GM18502 (cell line): ENCODE measurements at regions not wholly inside any gene's neighbourhood (a gene's known extent, or its start where the extent isn't known, plus 50 kb on each side); places are given as distances from the start of the nearest gene placed in this dataset.

ENCODE experiments used
- ATAC-seq: cut with Tn5 transposase; IDR thresholded peaks from one replicate; pipeline ENCODE4 v1.9.1; 2021; ENCODE audit warnings: mild to moderate bottlenecking; ENCODE audit not compliant: unreplicated experiment, poor library complexity

DNA sequence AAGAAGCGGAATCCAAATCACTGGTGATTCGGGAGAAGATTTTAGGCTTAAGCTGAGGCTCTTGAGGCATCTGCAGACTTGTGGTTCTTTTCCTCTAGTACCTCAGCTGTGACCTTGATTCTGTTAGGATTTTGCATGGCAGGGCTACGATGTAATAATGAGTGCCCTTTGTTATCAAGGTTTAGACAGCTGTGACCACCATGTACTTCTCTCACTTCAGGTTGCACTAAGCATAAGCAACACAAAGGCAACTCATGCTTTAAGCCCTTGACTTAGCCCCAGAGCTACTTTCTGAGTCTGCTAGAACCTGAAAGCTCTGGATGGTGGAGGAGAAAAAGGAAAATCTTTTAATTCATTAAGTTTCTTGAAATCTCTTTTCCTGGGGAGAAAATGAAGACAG, 1052.3 kb upstream of the PHF14 start:
- no peak for ATAC-seq

GRCh38 chr7:9937944-9938631, 1035.6 kb upstream of the PHF14 start:
- ATAC-seq, result no peak

- no peak for ATAC-seq
These were observed 1034.5 kb upstream of the PHF14 start for GRCh38 chr7:9939176-9939575.

DNA sequence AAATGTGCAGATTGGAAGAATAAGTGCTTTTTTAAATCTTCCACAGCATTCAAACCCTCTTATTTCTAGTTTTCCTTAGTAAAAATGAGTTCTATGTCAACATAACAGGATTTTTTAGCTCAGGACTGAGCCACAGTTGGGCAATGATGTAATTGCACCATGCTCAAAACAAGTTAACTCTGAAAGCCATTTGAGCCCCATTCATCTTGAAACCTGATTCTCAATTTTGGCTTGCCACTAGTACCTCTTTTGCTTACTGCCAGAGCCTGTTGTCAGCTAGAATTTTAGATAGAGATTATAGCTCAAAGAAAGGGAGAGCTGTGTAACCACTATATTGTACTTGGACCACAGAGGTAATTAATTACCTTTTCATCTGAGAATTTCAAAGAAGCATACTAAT, 1028.5 kb upstream of the PHF14 start:
- no peak for ATAC-seq

DNA sequence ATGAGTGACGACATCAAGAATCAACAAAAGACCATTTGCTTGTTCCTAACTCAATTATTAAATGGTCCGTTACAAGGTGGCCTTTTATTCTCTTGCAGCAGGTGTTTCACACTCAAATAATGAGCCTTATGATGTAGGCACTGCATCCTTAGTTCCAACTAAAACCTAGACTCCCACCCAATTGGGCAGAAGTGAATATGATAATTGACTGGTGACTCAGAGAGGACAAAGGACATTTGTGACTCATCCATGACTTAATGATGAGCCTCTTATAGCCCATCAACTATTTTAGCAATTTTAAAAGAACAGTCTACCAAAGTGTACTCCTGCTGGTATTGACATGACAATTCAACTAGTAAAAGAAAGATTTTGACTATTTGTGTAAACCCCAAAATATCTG, 1027.8 kb upstream of the PHF14 start:
- ATAC-seq, result no peak

DNA sequence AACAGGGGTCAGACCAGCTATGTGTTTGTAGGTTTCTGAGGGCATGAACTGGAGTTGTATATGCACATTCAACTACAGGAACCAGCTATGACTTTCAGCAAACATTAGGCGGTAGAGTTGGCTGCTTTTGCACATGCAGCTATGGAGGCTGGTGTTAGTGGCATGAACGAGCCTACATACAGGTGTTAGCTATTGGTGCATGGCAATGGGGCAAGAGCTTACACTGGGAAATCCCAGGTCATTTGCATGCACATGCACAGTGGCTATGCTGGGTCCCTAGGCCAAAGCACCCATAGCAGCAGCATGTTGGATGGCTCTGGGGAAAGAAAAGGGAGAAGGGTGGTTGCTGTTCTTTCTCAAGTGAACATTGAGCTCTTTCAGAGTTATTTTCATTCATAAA, 1018.5 kb upstream of the PHF14 start:
- no peak for ATAC-seq

DNA sequence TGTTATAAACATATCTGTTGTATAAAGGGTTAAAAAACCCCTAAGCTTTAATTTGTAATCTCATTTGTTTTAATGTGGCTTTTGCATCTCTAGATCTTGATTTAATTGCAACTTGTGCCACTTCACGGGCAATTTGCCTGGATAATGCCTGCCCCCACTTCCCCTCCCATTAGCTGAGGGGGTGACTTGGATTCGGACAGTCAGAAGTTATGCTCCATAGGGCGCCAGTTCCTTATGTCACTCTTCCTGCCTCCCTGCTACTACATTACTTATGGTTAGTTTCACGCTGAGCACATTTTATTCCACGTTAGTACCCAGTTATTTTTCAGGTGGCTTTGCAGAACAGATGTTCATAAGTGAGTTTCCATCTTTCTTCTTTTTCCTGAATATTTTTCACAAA, 1015.2 kb upstream of the PHF14 start:
- no peak for ATAC-seq

GRCh38 chr7:9960460-9960859, 1013.2 kb upstream of the PHF14 start:
- no peak for ATAC-seq

GRCh38 chr7:9961161-9961922, 1012.3 kb upstream of the PHF14 start:
- ATAC-seq, result no peak

DNA sequence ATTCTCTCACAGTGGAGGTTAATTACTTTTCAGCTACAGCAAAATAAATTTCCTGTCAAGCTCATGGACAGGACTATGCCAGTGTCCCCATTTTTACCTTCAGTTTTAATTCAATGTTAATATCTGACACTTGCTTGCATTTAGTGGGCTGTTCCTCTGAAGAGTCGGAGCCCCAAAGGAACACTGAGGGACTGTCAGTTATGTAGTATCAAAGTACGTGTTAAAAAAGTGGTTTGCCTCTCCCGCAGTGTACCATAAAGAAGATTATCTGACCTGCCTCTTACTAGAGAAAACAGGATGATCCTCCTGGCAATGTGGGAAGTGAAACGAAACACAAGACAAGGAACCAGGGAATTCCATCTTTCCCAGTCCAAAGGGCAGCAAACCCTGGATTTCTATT, 1010.9 kb upstream of the PHF14 start:
- no peak for ATAC-seq

DNA sequence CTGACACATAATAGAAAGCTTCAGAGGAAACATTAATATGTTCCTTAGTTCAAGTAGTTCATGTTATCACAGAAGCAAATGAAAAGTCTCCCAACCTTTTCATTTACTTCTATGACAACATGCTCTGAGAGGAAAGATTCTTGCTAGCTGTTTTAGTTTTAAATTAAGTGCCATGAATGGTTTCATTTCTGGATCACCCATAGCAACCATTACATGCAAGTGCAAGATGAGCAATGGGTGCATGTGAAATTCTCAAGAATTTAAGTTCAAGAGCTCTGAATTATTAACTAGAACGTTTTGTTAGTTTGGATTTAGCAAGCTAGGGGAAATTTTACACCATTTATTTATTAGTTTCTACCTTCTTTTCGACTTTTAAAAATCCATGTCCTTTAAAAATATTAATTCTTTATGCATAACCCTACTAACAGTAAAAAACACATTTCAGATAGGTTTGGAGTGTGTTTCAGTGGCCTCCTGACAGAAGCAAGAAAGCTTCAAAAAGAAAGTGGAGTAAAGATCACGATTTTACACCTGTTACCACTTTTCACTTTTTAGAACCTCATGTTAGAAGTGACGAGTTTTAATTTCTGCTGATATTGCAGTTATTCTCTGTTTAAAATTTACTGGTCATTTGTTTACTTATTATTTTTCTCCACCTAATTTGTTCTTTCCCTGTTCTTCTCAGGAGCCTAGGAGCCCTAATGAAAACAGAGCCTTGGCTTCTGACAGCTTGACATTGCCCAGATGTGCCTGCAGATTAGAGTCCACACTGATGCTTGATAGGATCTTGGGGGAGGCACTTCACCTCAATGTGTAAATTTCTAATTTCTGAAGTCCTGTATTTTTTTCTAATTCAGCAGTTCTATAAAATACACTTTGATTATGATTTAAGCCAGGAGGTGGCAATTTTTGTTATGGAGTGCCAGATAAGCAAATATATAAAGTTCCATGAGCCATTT, 995.3 kb upstream of the PHF14 start:
- ATAC-seq, result no peak

- ATAC-seq, result no peak
These were observed 991.8 kb upstream of the PHF14 start for GRCh38 chr7:9981742-9982349.

DNA sequence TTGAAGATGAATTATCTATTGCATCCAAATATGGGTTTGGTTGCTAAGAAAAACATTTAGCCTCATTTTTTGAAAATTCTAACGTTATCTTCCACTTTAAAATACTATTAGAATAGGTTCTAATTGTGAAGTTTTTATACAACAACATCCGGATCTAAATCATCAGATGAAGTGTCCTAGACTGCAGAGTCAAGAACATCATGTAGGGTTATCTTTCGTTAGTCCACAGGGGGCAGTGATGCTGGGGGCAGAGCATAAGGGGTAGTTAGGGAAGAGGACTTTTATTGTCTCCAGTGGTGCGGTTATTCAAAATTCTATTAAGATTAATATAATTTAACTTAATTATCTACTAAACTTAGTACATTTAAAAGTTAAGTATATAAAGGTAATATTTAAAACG, 990.6 kb upstream of the PHF14 start:
- ATAC-seq, result no peak

DNA sequence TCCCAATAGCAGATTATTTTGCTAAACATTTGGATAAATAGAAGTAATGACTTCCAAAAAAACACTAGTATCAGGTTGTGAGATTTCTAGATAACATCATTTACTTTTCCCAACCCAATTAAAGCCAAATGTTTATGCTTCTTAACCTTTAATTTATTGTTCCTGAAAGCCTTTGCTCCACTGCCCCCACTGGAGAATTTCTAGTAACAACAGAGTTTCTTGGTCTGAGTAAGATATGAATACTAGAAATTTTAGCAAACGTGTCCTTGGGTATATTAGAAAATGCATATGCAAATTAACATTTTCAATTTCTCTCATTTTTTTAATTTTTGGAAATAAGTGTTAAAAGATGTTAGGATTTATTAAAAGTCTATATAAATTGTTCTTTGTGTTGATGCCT, 958.0 kb upstream of the PHF14 start:
- no peak for ATAC-seq

DNA sequence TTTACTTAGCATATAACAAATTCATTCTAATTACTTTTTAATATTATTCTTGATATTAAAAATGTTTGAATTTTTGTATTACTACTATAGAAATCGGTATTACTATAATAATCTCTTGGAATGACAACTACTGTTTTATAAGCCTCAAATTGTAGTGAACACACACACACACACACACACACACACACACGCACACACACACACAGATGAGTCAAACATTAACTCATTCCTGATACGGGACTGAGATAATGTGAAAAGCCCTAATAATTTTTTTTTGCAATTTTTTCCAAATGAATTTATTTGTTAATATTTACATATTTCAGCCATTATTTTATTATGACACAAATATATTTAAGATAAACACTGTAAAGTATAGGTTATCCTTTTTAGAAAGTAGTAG, 951.2 kb upstream of the PHF14 start:
- no peak for ATAC-seq

GRCh38 chr7:10022957-10023356, 950.7 kb upstream of the PHF14 start:
- no peak for ATAC-seq

DNA sequence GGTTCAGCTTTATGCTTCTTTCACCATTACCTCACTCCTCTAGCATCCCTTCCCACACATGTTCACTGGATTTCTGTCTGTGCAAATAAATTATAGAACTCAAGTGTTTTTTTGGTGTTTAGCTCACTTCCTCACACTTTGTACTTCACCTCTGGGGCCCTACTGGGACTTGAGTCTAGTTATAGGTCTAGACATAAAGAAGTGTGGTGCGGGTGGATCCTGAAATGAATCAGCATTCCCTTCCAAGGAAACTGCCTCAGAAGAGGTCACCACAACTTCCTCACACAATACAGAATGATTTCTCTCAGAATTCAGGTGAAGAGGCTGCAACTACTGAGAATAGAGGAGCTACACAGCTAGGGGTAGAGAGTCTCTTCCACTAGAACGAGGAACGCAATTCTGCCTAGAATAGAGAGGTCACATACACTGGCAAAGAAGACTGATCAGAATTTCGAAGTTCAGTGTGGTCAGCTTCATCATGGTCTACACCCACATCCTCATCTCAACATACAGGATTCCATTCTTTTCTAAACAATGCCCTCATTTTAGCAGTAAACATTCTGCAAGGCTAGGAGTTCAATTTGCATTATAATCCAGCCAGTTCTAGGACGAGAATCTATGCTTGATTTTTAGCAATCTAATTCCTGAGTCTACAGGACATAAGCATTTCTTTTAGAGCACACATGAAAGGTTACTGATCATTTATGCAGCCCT, 938.7 kb upstream of the PHF14 start:
- ATAC-seq, result no peak

DNA sequence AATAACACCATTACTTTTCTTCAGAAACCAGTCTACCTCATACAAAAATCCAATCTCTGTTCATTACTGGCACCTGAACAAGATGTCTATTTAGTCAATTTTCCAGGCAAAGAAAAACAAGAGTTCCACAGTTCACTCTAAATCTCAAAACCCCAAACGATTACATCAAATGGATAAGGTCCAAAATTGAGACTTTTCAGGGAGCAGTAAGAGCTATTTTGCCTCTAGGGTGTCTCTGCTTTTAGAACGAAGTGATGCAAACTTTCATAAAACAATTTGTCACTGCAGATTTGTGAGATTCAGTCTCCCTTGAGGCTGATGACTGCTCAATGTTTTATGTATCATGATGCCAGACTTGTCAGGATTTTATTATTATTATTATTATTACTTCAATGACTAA, 937.0 kb upstream of the PHF14 start:
- ATAC-seq, result no peak

GRCh38 chr7:10038351-10038750, 935.3 kb upstream of the PHF14 start:
- ATAC-seq, result no peak

DNA sequence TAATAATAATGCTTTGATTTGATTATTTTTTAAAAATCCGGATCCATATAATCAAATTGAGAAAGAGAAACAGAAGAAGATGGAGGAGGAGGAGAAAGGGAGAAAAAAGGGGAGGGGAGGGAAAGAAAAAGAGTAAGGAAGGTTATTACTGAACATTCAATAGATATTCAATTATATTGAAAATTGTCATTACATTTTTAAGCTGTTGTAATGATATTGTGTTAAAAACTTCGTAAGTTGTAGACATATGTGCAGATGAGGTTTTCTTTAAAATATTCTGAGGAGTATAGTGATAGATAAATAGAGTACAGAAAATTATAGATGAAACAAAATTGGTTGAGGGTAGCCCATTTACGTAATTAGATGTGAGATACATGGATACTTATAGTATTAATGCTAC, 933.0 kb upstream of the PHF14 start:
- no peak for ATAC-seq
